ENCODE measurements at regions not wholly inside any gene's neighbourhood (a gene's known extent, or its start where the extent isn't known, plus 50 kb on each side); places are given as distances from the start of the nearest gene placed in this dataset.

DNA sequence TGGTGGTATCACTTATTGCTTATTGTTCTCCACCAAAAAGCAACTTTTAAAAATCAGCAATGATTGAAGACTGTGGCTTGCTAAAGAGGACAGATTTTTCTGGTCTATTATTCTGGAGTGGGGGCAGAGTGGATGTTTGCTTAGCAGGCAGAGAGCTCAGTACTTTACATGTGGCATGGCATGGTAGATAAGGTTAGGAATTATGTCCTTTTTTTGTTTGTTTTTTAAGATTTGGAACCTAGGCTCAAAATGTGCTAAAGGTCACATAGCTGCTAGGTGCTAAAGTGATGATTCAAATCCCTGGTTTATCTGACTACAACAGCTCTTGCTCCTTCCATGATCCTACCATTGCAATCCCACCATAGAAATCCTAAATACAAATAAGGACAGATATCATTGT, 331.0 kb upstream of the ADAMTS9 start:
- H3K4me3 ChIP-seq (ENCODE audit: low read depth, low read length) = no peak overlapping the region
- TF ChIP-seq, protein P1, sequence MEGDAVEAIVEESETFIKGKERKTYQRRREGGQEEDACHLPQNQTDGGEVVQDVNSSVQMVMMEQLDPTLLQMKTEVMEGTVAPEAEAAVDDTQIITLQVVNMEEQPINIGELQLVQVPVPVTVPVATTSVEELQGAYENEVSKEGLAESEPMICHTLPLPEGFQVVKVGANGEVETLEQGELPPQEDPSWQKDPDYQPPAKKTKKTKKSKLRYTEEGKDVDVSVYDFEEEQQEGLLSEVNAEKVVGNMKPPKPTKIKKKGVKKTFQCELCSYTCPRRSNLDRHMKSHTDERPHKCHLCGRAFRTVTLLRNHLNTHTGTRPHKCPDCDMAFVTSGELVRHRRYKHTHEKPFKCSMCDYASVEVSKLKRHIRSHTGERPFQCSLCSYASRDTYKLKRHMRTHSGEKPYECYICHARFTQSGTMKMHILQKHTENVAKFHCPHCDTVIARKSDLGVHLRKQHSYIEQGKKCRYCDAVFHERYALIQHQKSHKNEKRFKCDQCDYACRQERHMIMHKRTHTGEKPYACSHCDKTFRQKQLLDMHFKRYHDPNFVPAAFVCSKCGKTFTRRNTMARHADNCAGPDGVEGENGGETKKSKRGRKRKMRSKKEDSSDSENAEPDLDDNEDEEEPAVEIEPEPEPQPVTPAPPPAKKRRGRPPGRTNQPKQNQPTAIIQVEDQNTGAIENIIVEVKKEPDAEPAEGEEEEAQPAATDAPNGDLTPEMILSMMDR (IDR thresholded peaks at IDR 0.05; ENCODE audit: insufficient read depth, low read depth, low read length, missing control alignments) = no peak
- DNase-seq (ENCODE audit: low read depth) = no peak

- no peak overlapping the region for H3K4me3 ChIP-seq (ENCODE audit: low read depth, low read length)
- TF ChIP-seq, protein P1 (IDR thresholded peaks at IDR 0.05; ENCODE audit: insufficient read depth, low read depth, low read length, missing control alignments) = no peak
- no peak for DNase-seq (ENCODE audit: low read depth)
These were observed 329.6 kb upstream of the ADAMTS9 start for GRCh38 chr3:65017359-65017758.

DNA sequence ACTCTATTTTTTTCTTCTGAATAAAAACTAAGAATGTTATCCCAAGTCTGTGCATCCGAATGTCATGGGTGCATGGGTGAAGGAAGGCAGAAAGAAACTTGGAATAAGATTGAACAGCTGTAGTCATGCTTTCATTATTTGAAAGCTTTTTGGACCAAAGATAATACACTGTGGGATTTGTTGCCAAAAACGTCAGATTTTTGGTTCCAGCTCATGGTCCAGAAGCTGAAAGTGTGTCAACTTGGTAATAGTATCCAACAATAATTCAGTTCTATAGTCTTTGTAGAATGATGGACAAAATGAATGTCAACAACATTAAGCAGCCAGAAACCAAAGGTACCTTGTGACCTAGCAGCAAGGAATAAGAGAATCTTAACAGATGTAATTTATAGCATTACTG, 327.9 kb upstream of the ADAMTS9 start:
- TF ChIP-seq, protein P1 (IDR thresholded peaks at IDR 0.05; ENCODE audit: insufficient read depth, low read depth, low read length, missing control alignments) = no peak

DNA sequence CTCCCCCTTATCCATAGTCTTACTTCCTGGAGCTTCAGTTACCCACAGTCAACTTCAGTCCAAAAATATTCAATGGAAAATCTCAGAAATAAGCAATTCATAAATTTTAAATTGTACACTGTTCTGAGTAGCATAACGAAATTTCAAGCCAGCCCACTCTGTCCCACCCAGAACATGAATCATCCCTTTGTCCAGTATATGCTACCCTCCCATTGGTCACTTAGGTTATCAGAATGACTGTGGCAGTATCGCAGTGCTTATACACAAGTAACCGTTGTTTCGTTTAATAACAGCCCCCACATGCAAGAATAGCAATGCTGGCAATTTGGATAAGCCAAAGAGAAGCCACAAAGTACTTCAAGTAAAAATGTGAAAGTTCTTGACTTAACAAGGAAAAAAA, 325.3 kb upstream of the ADAMTS9 start:
- no peak overlapping the region for H3K4me3 ChIP-seq (ENCODE audit: low read depth, low read length)
- DNase-seq (ENCODE audit: low read depth) = no peak
- TF ChIP-seq, protein P1 (IDR thresholded peaks at IDR 0.05; ENCODE audit: insufficient read depth, low read depth, low read length, missing control alignments) = no peak

More for the DNA sequence above, 327.9 kb upstream of the ADAMTS9 start:
- DNase-seq (ENCODE audit: low read depth) = no peak
- H3K4me3 ChIP-seq (ENCODE audit: low read depth, low read length) = no peak overlapping the region

- DNase-seq (ENCODE audit: low read depth) = no peak
- TF ChIP-seq, protein P1 (IDR thresholded peaks at IDR 0.05; ENCODE audit: insufficient read depth, low read depth, low read length, missing control alignments) = no peak
- H3K4me3 ChIP-seq (ENCODE audit: low read depth, low read length) = no peak overlapping the region
These were observed 318.5 kb upstream of the ADAMTS9 start for GRCh38 chr3:65006300-65006739.

- TF ChIP-seq, protein P1 (IDR thresholded peaks at IDR 0.05; ENCODE audit: insufficient read depth, low read depth, low read length, missing control alignments) = no peak
- DNase-seq (ENCODE audit: low read depth) = no peak
- no peak overlapping the region for H3K4me3 ChIP-seq (ENCODE audit: low read depth, low read length)
These were observed 317.7 kb upstream of the ADAMTS9 start for GRCh38 chr3:65005486-65005885.

- TF ChIP-seq, protein P1 (IDR thresholded peaks at IDR 0.05; ENCODE audit: insufficient read depth, low read depth, low read length, missing control alignments) = no peak
- DNase-seq (ENCODE audit: low read depth) = no peak
These were observed 317.0 kb upstream of the ADAMTS9 start for GRCh38 chr3:65004795-65005295.

More at GRCh38 chr3:65004795-65005295, 317.0 kb upstream of the ADAMTS9 start:
- H3K4me3 ChIP-seq (ENCODE audit: low read depth, low read length) = no peak overlapping the region

Data from GM12865 (cell line).